Activated CD8-positive, alpha-beta memory T cell treated with anti-CD3 and anti-CD28 coated beads, Interleukin-2, amount 10 ng/mL, durations not matched to agents 7 days and 5 days (primary cell): ENCODE measurements at regions not wholly inside any gene's neighbourhood (a gene's known extent, or its start where the extent isn't known, plus 50 kb on each side); places are given as distances from the start of the nearest gene placed in this dataset.
"Not testable (repeated sequence)": the region's sequence is repeated elsewhere in the genome, so short reads cannot be mapped to it uniquely, and the experiment has no call there.

Experiments
- ATAC-seq: fragments of 150-1000 bp; cut with Tn5 transposase; one replicate; pipeline ENCODE4 v1.10.0; 2021; ENCODE audit warnings: moderate library complexity
- CTCF ChIA-PET: fragments of 350-600 bp; sonication (Branson Sonifier 250); formaldehyde crosslinking; loops from one replicate; lab custom pipeline; 2021; ENCODE audit warnings: antibody characterized with exemption; lab: Charles Lee
- DNase-seq: peaks from one replicate; pipeline ENCODE4 v3.0.0-alpha.2; 2020
- H3K27ac Mint-ChIP-seq: one replicate; pipeline ENCODE4 v1.8.0; 2021; ENCODE audit warnings: mild to moderate bottlenecking, mixed read lengths
- H3K27me3 Mint-ChIP-seq: one replicate; pipeline ENCODE4 v1.8.0; 2021; ENCODE audit warnings: mixed read lengths
- H3K36me3 Mint-ChIP-seq: one replicate; pipeline ENCODE4 v1.8.0; 2021; ENCODE audit warnings: mild to moderate bottlenecking, mixed read lengths
- H3K4me1 Mint-ChIP-seq: one replicate; pipeline ENCODE4 v1.8.0; 2021; ENCODE audit warnings: mixed read lengths
- H3K4me3 Mint-ChIP-seq: one replicate; pipeline ENCODE4 v1.8.0; 2021; ENCODE audit warnings: mild to moderate bottlenecking, moderate library complexity, mixed read lengths
- H3K9me3 Mint-ChIP-seq: one replicate; pipeline ENCODE4 v1.8.0; 2022; ENCODE audit warnings: low read depth, mixed read lengths

- CTCF ChIA-PET = no interaction called here
- H3K4me1 Mint-ChIP-seq = no peaks in the 10 kb centered on the region
- peaks cover 12% of the 10 kb centered on the region for H3K27me3 Mint-ChIP-seq
- ATAC-seq (no peak), DNase-seq (no peak)
- H3K9me3 Mint-ChIP-seq = no peaks in the 10 kb centered on the region
- H3K27ac Mint-ChIP-seq = no peak overlapping the region
- no peak overlapping the region for H3K4me3 Mint-ChIP-seq
- no peaks in the 10 kb centered on the region for H3K36me3 Mint-ChIP-seq
Observed at GRCh38 chr20:5470943-5471342, 139.9 kb downstream of the GPCPD1 start.

GRCh38 chr20:5470458-5470857 is 140.3 kb downstream of the GPCPD1 start:
- Mint-ChIP-seq H3K4me1 (no peaks in the 10 kb centered on the region), H3K27ac (no peak overlapping the region), H3K9me3 (no peaks in the 10 kb centered on the region), H3K4me3 (no peak overlapping the region), H3K27me3 (peaks cover 17% of the 10 kb centered on the region), H3K36me3 (no peaks in the 10 kb centered on the region)
- DNase-seq (no peak), ATAC-seq (no peak)
- CTCF ChIA-PET = no interaction called here

- Mint-ChIP-seq H3K9me3 (no peaks in the 10 kb centered on the region), H3K4me3 (no peak overlapping the region), H3K27ac (no peak overlapping the region), H3K36me3 (no peaks in the 10 kb centered on the region), H3K4me1 (no peaks in the 10 kb centered on the region), H3K27me3 (peaks cover 17% of the 10 kb centered on the region)
- ATAC-seq (no peak), DNase-seq (no peak)
- CTCF ChIA-PET = interaction anchor here (0.5 kb wide), 1 partner anchor 13 kb away, joined by 3 read pairs; no protein-coding TSS in a partner anchor
Observed at GRCh38 chr20:5469111-5469510, 141.7 kb downstream of the GPCPD1 start.

DNA sequence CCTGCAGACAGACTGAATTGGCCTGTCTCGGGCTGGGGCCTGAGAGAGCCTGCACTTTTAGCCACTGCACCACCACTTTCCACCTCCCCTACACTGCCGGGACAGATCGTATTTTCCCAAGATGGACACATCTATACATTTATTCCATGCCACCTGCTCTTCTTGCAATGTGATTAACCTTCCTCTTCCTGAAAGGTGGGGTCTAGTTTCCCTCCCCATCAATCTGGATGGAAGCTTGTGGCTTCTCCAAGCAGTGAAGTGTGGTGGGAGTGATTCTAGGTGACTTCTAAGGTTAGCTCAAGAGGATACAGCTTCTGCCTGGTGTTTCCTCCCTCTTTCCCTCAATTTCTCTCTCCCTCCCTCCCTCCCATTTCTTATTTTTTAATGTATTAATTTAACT is 143.7 kb downstream of the GPCPD1 start:
- Mint-ChIP-seq H3K4me1 (no peaks in the 10 kb centered on the region), H3K36me3 (no peaks in the 10 kb centered on the region), H3K27ac (no peak overlapping the region), H3K9me3 (no peaks in the 10 kb centered on the region), H3K4me3 (no peak overlapping the region), H3K27me3 (peaks cover 21% of the 10 kb centered on the region)
- CTCF ChIA-PET = no interaction called here
- no peak for ATAC-seq
- no peak for DNase-seq

GRCh38 chr20:5465604-5465927 is 145.2 kb downstream of the GPCPD1 start:
- ATAC-seq (no peak), DNase-seq (no peak)

DNA sequence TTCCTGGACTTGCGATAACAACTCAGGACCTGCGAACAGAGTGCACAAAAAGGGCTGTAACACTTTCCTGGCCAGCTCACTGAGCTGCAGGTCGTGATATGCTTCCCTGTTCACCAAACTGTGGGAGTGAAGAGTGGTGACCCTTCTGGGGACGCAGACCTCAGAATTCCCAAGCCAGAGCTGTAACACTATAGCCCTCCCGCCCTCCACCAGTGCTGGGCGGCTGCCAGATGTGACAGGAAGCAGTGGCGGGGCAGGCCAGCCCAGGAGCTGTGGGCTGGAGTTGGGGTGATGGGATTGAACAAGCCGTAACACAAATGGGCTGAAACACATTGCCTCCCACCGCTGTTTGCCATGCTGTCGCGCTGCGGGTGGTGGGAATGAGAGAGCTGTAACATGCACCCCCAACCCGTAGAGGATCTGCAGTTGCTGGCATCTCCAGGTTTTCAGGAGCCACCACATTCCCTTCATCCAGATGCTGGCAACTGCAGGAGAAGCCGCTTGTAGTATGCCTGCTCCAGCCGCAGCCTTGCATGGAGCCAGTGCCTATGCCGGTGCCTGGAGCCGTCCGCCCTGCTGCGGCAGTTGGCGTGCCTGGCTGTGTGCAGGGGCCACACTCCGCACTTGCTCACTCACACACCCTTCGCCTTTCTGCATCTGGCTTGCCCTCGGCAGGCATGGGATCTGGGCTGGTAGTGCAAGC is 145.8 kb downstream of the GPCPD1 start:
- no peaks in the 10 kb centered on the region for H3K9me3 Mint-ChIP-seq
- DNase-seq (no peak), ATAC-seq (no peak)
- H3K36me3 Mint-ChIP-seq = no peaks in the 10 kb centered on the region
- peaks cover 38% of the 10 kb centered on the region for H3K27me3 Mint-ChIP-seq
- H3K27ac Mint-ChIP-seq = no peak overlapping the region
- CTCF ChIA-PET = no interaction called here
- no peak overlapping the region for H3K4me3 Mint-ChIP-seq
- H3K4me1 Mint-ChIP-seq = no peaks in the 10 kb centered on the region

More at GRCh38 chr20:5465604-5465927, 145.2 kb downstream of the GPCPD1 start:
- CTCF ChIA-PET = no interaction called here
- Mint-ChIP-seq H3K36me3 (no peaks in the 10 kb centered on the region), H3K4me3 (no peak overlapping the region), H3K27me3 (peaks cover 33% of the 10 kb centered on the region), H3K27ac (no peak overlapping the region), H3K9me3 (no peaks in the 10 kb centered on the region), H3K4me1 (no peaks in the 10 kb centered on the region)

- no peak overlapping the region for H3K4me3 Mint-ChIP-seq
- no peak for DNase-seq
- no peaks in the 10 kb centered on the region for H3K9me3 Mint-ChIP-seq
- no peak for ATAC-seq
- CTCF ChIA-PET = no interaction called here
- no peaks in the 10 kb centered on the region for H3K36me3 Mint-ChIP-seq
- no peaks in the 10 kb centered on the region for H3K4me1 Mint-ChIP-seq
- H3K27ac Mint-ChIP-seq = no peak overlapping the region
- H3K27me3 Mint-ChIP-seq = peaks cover 49% of the 10 kb centered on the region
Observed at GRCh38 chr20:5463007-5463686, 146.4 kb upstream of the PROKR2 start.

DNA sequence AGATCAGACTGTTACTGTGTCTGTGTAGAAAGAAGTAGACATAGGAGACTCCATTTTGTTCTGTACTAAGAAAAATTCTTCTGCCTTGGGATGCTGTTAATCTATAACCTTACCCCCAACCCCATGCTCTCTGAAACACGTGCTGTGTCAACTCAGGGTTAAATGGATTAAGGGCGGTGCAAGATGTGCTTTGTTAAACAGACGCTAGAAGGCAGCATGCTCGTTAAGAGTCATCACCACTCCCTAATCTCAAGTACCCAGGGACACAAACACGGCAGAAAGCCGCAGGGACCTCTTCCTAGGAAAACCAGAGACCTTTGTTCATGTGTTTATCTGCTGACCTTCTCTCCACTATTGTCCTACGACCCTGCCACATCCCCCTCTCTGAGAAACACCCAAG is 137.0 kb upstream of the PROKR2 start:
- ATAC-seq, H3K27ac Mint-ChIP-seq, H3K4me3 Mint-ChIP-seq, H3K4me1 Mint-ChIP-seq, H3K9me3 Mint-ChIP-seq, H3K36me3 Mint-ChIP-seq, CTCF ChIA-PET, DNase-seq: not testable (repeated sequence)
- peaks cover 10% of the 10 kb centered on the region for H3K27me3 Mint-ChIP-seq

DNA sequence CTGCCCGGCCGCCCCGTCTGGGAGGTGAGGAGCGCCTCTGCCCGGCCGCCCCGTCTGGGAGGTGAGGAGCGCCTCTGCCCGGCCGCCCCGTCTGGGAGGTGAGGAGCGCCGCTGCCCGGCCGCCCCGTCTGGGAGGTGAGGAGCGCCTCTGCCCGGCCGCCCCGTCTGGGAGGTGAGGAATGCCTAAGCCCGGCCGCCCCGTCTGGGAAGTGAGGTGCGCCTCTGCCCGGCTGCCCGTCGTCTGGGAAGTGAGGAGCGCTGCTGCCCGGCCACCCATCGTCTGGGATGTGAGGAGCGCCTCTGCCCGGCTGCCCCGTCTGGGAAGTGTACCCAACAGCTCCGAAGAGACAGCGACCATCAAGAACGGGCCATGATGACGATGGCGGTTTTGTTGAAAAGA is 136.6 kb upstream of the PROKR2 start:
- ATAC-seq, H3K27ac Mint-ChIP-seq, DNase-seq, CTCF ChIA-PET, H3K4me3 Mint-ChIP-seq, H3K27me3 Mint-ChIP-seq, H3K36me3 Mint-ChIP-seq, H3K4me1 Mint-ChIP-seq, H3K9me3 Mint-ChIP-seq: not testable (repeated sequence)

DNA sequence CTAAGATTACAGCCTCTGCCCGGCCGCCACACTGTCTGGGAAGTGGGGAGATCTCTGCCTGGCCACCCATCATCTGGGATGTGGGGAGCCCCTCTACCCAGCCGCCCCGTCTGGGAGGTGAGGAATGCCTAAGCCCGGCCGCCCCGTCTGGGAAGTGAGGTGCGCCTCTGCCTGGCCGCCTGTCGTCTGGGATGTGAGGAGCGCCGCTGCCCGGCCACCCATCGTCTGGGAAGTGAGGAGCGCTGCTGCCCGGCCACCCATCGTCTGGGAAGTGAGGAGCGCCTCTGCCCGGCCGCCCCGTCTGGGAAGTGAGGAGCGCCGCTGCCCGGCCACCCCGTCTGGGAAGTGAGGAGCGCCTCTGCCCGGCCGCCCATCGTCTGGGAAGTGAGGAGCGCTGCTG is 135.9 kb upstream of the PROKR2 start:
- CTCF ChIA-PET, H3K4me1 Mint-ChIP-seq, H3K4me3 Mint-ChIP-seq, H3K36me3 Mint-ChIP-seq, ATAC-seq, DNase-seq, H3K9me3 Mint-ChIP-seq, H3K27ac Mint-ChIP-seq: not testable (repeated sequence)
- H3K27me3 Mint-ChIP-seq = peaks cover 11% of the 10 kb centered on the region

- ATAC-seq, H3K9me3 Mint-ChIP-seq, H3K4me3 Mint-ChIP-seq, H3K4me1 Mint-ChIP-seq, H3K36me3 Mint-ChIP-seq, DNase-seq, H3K27ac Mint-ChIP-seq, CTCF ChIA-PET: not testable (repeated sequence)
- H3K27me3 Mint-ChIP-seq = peaks cover 11% of the 10 kb centered on the region
Observed at GRCh38 chr20:5452286-5452685, 135.5 kb upstream of the PROKR2 start.

- H3K4me1 Mint-ChIP-seq = peaks cover 1% of the 10 kb centered on the region
- peaks cover 16% of the 10 kb centered on the region for H3K27me3 Mint-ChIP-seq
- no peak for ATAC-seq
- H3K27ac Mint-ChIP-seq = no peak overlapping the region
- no peaks in the 10 kb centered on the region for H3K9me3 Mint-ChIP-seq
- H3K36me3 Mint-ChIP-seq = no peaks in the 10 kb centered on the region
- DNase-seq = no peak
- H3K4me3 Mint-ChIP-seq = no peak overlapping the region
- CTCF ChIA-PET = no interaction called here
Observed at GRCh38 chr20:5451643-5452210, 135.0 kb upstream of the PROKR2 start.

DNA sequence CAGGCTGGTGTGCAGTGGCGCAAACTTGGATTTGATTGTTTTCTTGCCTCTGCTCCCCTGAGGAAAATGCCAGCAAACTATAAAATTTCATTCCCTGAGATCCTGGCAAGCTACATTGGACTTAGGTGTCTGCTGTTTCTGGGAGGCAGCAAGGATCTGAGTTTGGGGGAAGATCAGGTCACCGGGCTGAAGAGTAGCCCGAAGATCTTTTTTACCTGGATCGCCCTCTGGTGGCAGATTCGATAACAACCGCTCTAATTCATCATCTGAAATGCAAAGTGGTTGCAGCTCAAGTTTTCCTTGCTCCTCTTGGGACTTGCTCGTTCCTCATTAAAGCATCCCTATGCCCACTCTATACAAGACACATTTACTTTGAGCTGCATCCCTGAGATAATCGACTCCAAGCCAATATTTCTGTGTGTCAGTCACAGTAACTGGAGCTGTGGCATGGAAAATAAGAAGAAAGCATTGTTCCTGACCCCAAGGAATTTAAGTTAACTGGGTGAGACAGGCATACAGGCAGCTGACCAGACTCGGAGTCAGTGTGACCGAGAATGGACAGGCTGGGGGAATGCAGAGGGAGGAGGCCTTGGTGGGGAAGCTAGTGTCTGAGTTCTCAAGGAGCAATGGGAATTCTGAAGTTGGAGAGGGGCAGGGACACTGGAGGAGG is 131.8 kb upstream of the PROKR2 start:
- no peaks in the 10 kb centered on the region for H3K4me1 Mint-ChIP-seq
- H3K9me3 Mint-ChIP-seq = no peaks in the 10 kb centered on the region
- H3K36me3 Mint-ChIP-seq = no peaks in the 10 kb centered on the region
- CTCF ChIA-PET = interaction anchor here (0.7 to 4.0 kb wide), 15 partner anchors 9 to 329 kb away, joined by 3 to 22 read pairs (median 5); partner anchors contain the start of genes CDS2 and PCNA
- peaks cover 38% of the 10 kb centered on the region for H3K27me3 Mint-ChIP-seq
- DNase-seq = peak; percentile 60
- no peak overlapping the region for H3K27ac Mint-ChIP-seq
- no peak overlapping the region for H3K4me3 Mint-ChIP-seq
- peak; percentile 42 for ATAC-seq
